Neural cell (in vitro differentiated cells): ENCODE measurements at regions not wholly inside any gene's neighbourhood (a gene's known extent, or its start where the extent isn't known, plus 50 kb on each side); places are given as distances from the start of the nearest gene placed in this dataset.

Source experiments
- H2AFZ ChIP-seq: fragments of 200-600, 300-800 bp; sonication (generic), shearing (Covaris generic); 2 replicates; pipeline ENCODE4 v1.6.0; 2014; ENCODE audit warnings: low read depth, mild to moderate bottlenecking, antibody characterized with exemption, low read length, moderate library complexity
- H3F3A ChIP-seq: fragments of 200-600 bp; shearing (Covaris generic); 2 replicates; pipeline ENCODE4 v1.6.1; 2016; ENCODE audit warnings: mild to moderate bottlenecking, moderate library complexity, mixed read lengths, antibody characterized with exemption, low read length; ENCODE audit not compliant: insufficient read depth, poor library complexity, severe bottlenecking
- H3K27ac ChIP-seq: fragments of 200-600, 300-800 bp; sonication (generic), shearing (Covaris generic); 2 replicates; pipeline ENCODE4 v1.5.1; 2014; ENCODE audit warnings: mild to moderate bottlenecking, low read length, moderate library complexity
- H3K27me3 ChIP-seq: fragments of 300-800, 200-600 bp; sonication (generic), shearing (Covaris generic); 2 replicates; pipeline ENCODE4 v1.6.0; 2014; ENCODE audit warnings: mild to moderate bottlenecking, low read depth, low read length, moderate library complexity; ENCODE audit not compliant: insufficient read depth
- H3K36me3 ChIP-seq: fragments of 300-800, 200-600 bp; sonication (generic), shearing (Covaris generic); 2 replicates; pipeline ENCODE4 v1.5.1; 2014; ENCODE audit warnings: mild to moderate bottlenecking, antibody characterized with exemption, low read length, moderate library complexity; ENCODE audit not compliant: insufficient read depth
- H3K4me2 ChIP-seq: fragments of 300-800, 200-600 bp; sonication (generic), shearing (Covaris generic); 2 replicates; pipeline ENCODE4 v1.6.0; 2014; ENCODE audit warnings: mild to moderate bottlenecking, low read length
- H3K4me3 ChIP-seq: fragments of 300-800, 200-600 bp; sonication (generic), shearing (Covaris generic); 2 replicates; pipeline ENCODE4 v1.5.1; 2014; ENCODE audit warnings: mild to moderate bottlenecking, low read length, moderate library complexity
- H3K79me2 ChIP-seq: fragments of 200-600 bp; shearing (Covaris generic); replicated peaks from 2 replicates; pipeline ENCODE4 v1.6.0; 2014; ENCODE audit warnings: mild to moderate bottlenecking, low read length, moderate library complexity; ENCODE audit not compliant: insufficient read depth
- H3K9ac ChIP-seq: fragments of 300-800, 200-600 bp; sonication (generic), shearing (Covaris generic); 2 replicates; pipeline ENCODE4 v1.6.1; 2016; ENCODE audit warnings: mild to moderate bottlenecking, low read length, mixed read lengths
- H3K9me2 ChIP-seq: fragments of 200-600 bp; shearing (Covaris generic); 2 replicates; pipeline ENCODE4 v1.6.1; 2016; ENCODE audit warnings: mild to moderate bottlenecking, low read length, mixed read lengths; ENCODE audit not compliant: insufficient read depth
- H3K9me3 ChIP-seq: fragments of 200-600, 300-800 bp; sonication (generic), shearing (Covaris generic); 2 replicates; pipeline ENCODE4 v1.6.1; 2016; ENCODE audit warnings: mild to moderate bottlenecking, mixed run types, low read length, moderate library complexity, mixed read lengths
- H4K20me1 ChIP-seq: fragments of 200-600 bp; shearing (Covaris generic); 2 replicates; pipeline ENCODE4 v1.6.1; 2016; ENCODE audit warnings: mild to moderate bottlenecking, mixed run types; ENCODE audit not compliant: insufficient read depth
- CTCF ChIP-seq: fragments of 450-650 bp; IDR thresholded peaks from 2 replicates; pipeline ENCODE4 v1.5.1; 2014; ENCODE audit warnings: antibody characterized with exemption, mild to moderate bottlenecking, moderate library complexity; ENCODE audit not compliant: poor library complexity, severe bottlenecking
- EP300 ChIP-seq: fragments of 450-650 bp; conservative IDR thresholded peaks from 2 replicates; pipeline ENCODE4 v1.6.1; 2014; ENCODE audit warnings: antibody characterized with exemption, mild to moderate bottlenecking, moderate library complexity; ENCODE audit not compliant: poor library complexity, severe bottlenecking
- EZH2 ChIP-seq: fragments of 200-600, 300-800 bp; shearing (Covaris generic), sonication (generic); IDR thresholded peaks from 2 replicates; pipeline ENCODE4 v1.6.1; 2014; ENCODE audit warnings: antibody characterized with exemption, low read length, borderline replicate concordance, mild to moderate bottlenecking; ENCODE audit not compliant: insufficient read depth, poor library complexity, severe bottlenecking
- MXI1 ChIP-seq: fragments of 450-650 bp; conservative IDR thresholded peaks from 2 replicates; pipeline ENCODE4 v1.6.1; 2014; ENCODE audit warnings: antibody characterized with exemption, mild to moderate bottlenecking; ENCODE audit not compliant: poor library complexity, severe bottlenecking
- POLR2AphosphoS5 ChIP-seq: IDR thresholded peaks from 2 replicates; pipeline ENCODE4 v1.6.1; 2012
- RAD21 ChIP-seq: fragments of 450-650 bp; conservative IDR thresholded peaks from 2 replicates; pipeline ENCODE4 v1.6.1; 2014; ENCODE audit warnings: antibody characterized with exemption, mild to moderate bottlenecking, moderate library complexity
- SMC3 ChIP-seq: fragments of 450-650 bp; conservative IDR thresholded peaks from 2 replicates; pipeline ENCODE4 v1.6.1; 2014; ENCODE audit warnings: antibody characterized with exemption, mild to moderate bottlenecking, moderate library complexity; ENCODE audit not compliant: poor library complexity
- TAF1 ChIP-seq: IDR thresholded peaks from 2 replicates; pipeline ENCODE4 v1.6.1; 2012; ENCODE audit warnings: low read depth
- TF ChIP-seq, protein P1 (sequence below): IDR thresholded peaks from 2 replicates; pipeline ENCODE4 v1.6.1; 2012; ENCODE audit warnings: borderline replicate concordance

GRCh38 chr5:67623078-67623477, 426.5 kb upstream of the CD180 start:
- Histone ChIP-seq H3K27me3 (no peaks in the 10 kb centered on the region), H2AFZ (no peak overlapping the region), H3K4me2 (no peak overlapping the region), H3F3A (no peaks in the 10 kb centered on the region), H3K9me3 (no peaks in the 10 kb centered on the region), H4K20me1 (no peaks in the 10 kb centered on the region), H3K4me3 (no peak overlapping the region), H3K9me2 (no peaks in the 10 kb centered on the region), H3K27ac (no peak overlapping the region), H3K36me3 (no peaks in the 10 kb centered on the region), H3K79me2 (no peaks in the 10 kb centered on the region), H3K9ac (no peak overlapping the region)
- TF ChIP-seq CTCF (no peak), RAD21 (no peak), EZH2 (no peak), TAF1 (no peak), EP300 (no peak), MXI1 (no peak), POLR2AphosphoS5 (no peak), SMC3 (no peak)
- TF ChIP-seq, protein P1, sequence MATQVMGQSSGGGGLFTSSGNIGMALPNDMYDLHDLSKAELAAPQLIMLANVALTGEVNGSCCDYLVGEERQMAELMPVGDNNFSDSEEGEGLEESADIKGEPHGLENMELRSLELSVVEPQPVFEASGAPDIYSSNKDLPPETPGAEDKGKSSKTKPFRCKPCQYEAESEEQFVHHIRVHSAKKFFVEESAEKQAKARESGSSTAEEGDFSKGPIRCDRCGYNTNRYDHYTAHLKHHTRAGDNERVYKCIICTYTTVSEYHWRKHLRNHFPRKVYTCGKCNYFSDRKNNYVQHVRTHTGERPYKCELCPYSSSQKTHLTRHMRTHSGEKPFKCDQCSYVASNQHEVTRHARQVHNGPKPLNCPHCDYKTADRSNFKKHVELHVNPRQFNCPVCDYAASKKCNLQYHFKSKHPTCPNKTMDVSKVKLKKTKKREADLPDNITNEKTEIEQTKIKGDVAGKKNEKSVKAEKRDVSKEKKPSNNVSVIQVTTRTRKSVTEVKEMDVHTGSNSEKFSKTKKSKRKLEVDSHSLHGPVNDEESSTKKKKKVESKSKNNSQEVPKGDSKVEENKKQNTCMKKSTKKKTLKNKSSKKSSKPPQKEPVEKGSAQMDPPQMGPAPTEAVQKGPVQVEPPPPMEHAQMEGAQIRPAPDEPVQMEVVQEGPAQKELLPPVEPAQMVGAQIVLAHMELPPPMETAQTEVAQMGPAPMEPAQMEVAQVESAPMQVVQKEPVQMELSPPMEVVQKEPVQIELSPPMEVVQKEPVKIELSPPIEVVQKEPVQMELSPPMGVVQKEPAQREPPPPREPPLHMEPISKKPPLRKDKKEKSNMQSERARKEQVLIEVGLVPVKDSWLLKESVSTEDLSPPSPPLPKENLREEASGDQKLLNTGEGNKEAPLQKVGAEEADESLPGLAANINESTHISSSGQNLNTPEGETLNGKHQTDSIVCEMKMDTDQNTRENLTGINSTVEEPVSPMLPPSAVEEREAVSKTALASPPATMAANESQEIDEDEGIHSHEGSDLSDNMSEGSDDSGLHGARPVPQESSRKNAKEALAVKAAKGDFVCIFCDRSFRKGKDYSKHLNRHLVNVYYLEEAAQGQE: no peak

DNA sequence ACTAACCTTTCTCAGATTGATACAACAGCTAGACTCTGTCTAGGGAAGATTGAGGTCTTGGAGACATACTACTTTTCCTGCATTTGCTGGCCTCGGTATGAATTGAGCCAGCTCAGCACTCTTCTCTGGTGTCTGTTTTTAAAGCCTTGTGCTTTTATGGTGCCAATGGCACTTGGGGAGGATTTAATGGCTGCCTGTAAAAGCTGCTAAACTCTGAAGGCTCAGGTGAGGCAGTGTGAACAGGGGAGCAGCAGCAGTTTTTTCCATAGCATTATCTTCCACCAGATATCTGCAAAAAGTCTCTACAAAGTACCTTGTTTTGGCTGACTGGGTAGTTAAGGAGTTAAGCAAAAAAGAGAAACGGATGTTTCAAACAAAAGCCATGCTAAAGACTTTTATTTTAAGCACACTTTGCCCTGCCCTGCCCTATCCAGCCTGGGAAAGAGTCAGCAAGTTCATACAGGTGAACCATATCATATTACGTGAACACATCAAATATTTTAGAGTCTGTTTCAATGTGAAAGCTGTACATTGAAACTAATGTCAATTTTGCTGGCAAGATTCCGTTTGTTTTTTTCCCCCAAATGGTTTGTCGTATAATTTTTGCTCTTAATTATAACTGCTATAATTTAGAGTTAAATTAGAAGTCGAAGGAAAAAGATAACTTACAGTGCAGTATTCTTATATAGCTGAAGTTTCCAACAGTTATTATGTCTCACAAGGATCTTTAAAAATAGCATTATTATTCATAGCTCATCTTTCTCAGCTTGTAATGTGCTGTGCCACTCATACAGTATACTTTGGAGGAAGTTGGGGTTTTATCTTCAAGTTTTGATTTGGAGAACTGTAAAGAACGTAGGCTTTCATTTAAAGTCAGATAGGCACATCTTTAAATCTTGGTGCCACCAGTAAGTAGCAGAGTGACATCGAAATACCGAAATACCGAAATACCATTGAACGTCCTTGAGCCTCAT, 424.1 kb upstream of the CD180 start:
- Histone ChIP-seq H3K9me2 (no peaks in the 10 kb centered on the region), H3K79me2 (no peaks in the 10 kb centered on the region), H2AFZ (no peak overlapping the region), H3F3A (no peaks in the 10 kb centered on the region), H3K9ac (no peak overlapping the region), H3K36me3 (no peaks in the 10 kb centered on the region), H3K27ac (no peak overlapping the region), H3K4me3 (no peak overlapping the region), H3K4me2 (no peak overlapping the region), H3K9me3 (no peaks in the 10 kb centered on the region), H3K27me3 (no peaks in the 10 kb centered on the region), H4K20me1 (no peaks in the 10 kb centered on the region)
- TF ChIP-seq RAD21 (no peak), SMC3 (no peak), EP300 (no peak), POLR2AphosphoS5 (no peak), MXI1 (no peak), EZH2 (no peak), CTCF (no peak), TAF1 (no peak)
- TF ChIP-seq, protein P1: no peak
